Memory B cell (primary cell): ENCODE measurements at regions not wholly inside any gene's neighbourhood (a gene's known extent, or its start where the extent isn't known, plus 50 kb on each side); places are given as distances from the start of the nearest gene placed in this dataset.
"Not testable (repeated sequence)": the region's sequence is repeated elsewhere in the genome, so short reads cannot be mapped to it uniquely, and the experiment has no call there.

ENCODE experiments used
- ATAC-seq: fragments of 150-1000 bp; cut with Tn5 transposase; 2 replicates; pipeline ENCODE4 v1.10.0; 2021; ENCODE audit warnings: low read depth, mild to moderate bottlenecking, moderate library complexity
- DNase-seq, 2 donors: peaks; one replicate each; pipeline ENCODE4 v3.0.0; 2022; ENCODE audit warnings: low spot score in 2 of 2
- H3K27ac Mint-ChIP-seq: one replicate; pipeline ENCODE4 v1.8.0; 2022; ENCODE audit warnings: mild to moderate bottlenecking, moderate library complexity, mixed read lengths
- H3K27me3 Mint-ChIP-seq: one replicate; pipeline ENCODE4 v1.8.0; 2022; ENCODE audit warnings: mixed read lengths
- H3K36me3 Mint-ChIP-seq: one replicate; pipeline ENCODE4 v1.8.0; 2022; ENCODE audit warnings: mild to moderate bottlenecking, mixed read lengths
- H3K4me1 Mint-ChIP-seq: one replicate; pipeline ENCODE4 v1.8.0; 2022; ENCODE audit warnings: mixed read lengths
- H3K4me3 Mint-ChIP-seq: one replicate; pipeline ENCODE4 v1.8.0; 2022; ENCODE audit warnings: mild to moderate bottlenecking, moderate library complexity, mixed read lengths
- H3K9me3 Mint-ChIP-seq: one replicate; pipeline ENCODE4 v1.8.0; 2022; ENCODE audit warnings: mixed read lengths

DNA sequence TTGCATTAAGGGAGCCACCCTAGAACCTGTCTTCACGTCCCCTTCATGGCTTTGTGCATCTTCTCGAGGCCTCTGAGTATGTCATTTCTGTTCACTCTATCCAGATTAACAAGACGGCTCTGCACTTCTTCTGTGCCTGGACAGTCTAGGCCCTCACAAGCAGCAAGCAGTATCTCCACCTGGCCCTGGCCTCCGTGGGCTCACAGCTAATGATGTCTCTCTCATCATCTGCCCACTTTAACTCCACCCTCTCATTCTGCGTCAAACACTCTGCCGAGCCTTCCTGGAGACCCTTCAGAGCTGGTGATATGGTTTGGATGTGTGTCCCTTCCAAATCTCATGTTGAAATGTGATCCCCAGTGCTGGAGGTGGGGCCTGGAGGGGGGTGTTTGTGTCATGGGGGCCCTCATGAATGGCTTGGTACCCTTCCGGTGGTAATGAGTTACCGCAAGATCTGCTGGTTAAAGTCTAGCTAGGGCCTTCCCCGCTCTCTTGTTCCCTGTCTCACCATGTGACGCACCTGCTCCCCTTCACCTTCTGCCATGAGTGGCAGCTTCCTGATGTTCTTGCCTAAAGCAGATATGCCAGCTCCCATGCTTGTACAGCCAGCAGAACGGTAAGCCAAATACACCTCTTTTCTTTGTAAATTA, 132.5 kb upstream of the ID2 start:
- DNase-seq (no peak), ATAC-seq (no peak)
- Mint-ChIP-seq H3K4me3 (no peak overlapping the region), H3K9me3 (no peaks in the 10 kb centered on the region), H3K27me3 (peaks cover 16% of the 10 kb centered on the region), H3K4me1 (peaks cover 20% of the 10 kb centered on the region), H3K36me3 (no peaks in the 10 kb centered on the region), H3K27ac (no peak overlapping the region)

DNA sequence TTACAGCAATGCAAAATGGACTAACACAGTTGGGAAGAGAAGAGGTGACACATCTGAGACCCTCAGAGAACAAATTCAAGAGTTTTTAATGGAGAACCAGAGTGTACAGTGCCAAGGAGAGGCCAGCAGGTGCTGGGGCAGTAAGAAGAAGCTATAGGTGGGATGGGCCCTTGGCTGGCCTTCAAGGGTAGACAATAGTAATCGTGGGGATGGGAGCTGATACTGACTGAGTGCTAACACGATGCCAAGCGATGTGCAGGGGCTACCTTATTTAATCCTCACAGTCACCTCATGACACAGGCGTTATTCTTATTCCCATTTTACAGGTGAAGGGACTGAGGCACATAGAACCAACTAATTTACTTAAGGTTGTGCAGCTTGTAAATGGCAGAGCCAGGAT, 131.9 kb upstream of the ID2 start:
- Mint-ChIP-seq H3K36me3 (no peaks in the 10 kb centered on the region), H3K4me1 (peaks cover 19% of the 10 kb centered on the region), H3K9me3 (no peaks in the 10 kb centered on the region), H3K27me3 (peaks cover 15% of the 10 kb centered on the region), H3K4me3 (no peak overlapping the region), H3K27ac (no peak overlapping the region)
- DNase-seq: no peak
- no peak for ATAC-seq

DNA sequence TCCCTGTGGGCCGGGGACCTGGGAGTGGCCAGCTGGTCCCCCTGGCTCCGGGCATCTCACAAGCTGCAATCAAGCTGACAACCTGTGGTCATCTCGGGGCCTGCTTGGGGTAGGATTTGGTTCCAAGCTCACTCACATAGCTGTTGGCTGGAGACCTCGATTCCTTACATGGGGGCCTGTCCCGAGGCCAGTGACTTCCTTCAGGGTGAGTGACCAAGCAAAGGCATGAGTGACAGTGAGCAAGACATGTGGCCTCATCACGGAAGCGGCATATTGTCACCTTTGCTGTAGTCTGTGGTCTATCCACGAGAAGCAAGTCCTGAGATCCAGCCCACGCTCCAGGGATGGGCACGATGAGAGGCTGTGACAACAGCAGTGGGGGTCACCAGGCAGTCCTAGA, 131.4 kb upstream of the ID2 start:
- DNase-seq (no peak), ATAC-seq (no peak)
- no peak overlapping the region for H3K4me3 Mint-ChIP-seq
- H3K27me3 Mint-ChIP-seq: peaks cover 15% of the 10 kb centered on the region
- no peaks in the 10 kb centered on the region for H3K9me3 Mint-ChIP-seq
- H3K27ac Mint-ChIP-seq: no peak overlapping the region
- peaks cover 17% of the 10 kb centered on the region for H3K4me1 Mint-ChIP-seq
- no peaks in the 10 kb centered on the region for H3K36me3 Mint-ChIP-seq

DNA sequence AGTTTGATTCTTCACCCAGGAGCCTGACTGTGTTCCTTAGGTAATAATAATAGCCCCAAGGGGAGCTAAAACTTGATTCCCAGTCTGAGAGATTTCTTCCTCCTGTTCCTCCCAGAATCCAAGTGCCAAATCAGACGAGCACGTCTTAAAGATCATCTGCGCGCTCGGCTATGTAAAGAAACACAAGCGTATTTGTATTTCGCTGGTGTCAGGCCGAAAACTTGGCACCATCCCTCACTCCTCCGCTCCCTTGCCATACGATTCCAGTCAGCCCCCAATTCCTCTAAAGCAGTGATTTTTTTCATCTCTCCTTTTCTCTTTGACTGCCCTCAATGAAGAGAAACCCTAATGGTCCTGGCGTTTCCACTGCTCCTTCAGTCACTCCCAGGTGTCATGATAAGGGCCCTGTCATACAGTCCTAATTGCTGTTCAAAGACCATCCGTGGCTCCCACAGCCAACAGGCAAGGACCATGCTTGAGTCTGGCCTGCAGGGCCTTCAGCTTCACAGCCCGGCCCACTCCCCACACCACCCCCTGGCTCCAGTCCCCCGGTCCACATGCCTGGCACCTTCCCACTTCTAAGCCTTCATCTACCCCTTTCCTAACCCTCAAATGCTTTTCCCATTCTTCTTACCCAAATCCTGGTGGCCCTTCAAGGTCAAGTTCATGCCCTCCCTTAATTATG, 130.8 kb upstream of the ID2 start:
- peaks cover 17% of the 10 kb centered on the region for H3K4me1 Mint-ChIP-seq
- peak overlapping the region; percentile 6 for H3K27ac Mint-ChIP-seq
- ATAC-seq (no peak), DNase-seq (no peak)
- H3K27me3 Mint-ChIP-seq: peaks cover 15% of the 10 kb centered on the region
- H3K36me3 Mint-ChIP-seq: no peaks in the 10 kb centered on the region
- H3K4me3 Mint-ChIP-seq: no peak overlapping the region
- no peaks in the 10 kb centered on the region for H3K9me3 Mint-ChIP-seq

DNA sequence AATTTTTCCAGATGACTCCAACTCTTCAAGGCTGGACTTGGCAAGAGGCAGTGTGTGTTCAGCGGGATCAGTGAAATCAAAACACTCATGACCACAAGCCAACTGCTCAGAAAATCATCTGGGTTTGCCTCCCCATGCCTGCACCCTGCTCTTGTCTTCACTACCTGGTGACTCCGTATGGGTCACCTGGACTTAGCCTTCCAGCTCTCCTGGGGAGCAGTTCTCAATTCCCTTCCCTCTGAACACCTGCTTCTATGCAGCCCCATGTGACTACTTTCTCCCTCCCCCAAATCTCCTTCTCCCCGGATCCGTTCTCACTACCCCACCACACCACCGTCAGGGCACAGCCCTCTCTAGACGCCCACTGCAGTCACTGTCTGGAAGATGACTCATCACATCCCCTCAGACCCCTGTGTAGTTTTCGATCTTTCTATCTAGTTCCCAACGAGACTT, 130.2 kb upstream of the ID2 start:
- no peaks in the 10 kb centered on the region for H3K36me3 Mint-ChIP-seq
- DNase-seq: no peak
- H3K27ac Mint-ChIP-seq: peak overlapping the region; percentile 6
- peaks cover 17% of the 10 kb centered on the region for H3K4me1 Mint-ChIP-seq
- peaks cover 15% of the 10 kb centered on the region for H3K27me3 Mint-ChIP-seq
- ATAC-seq: peak; percentile 23
- no peak overlapping the region for H3K4me3 Mint-ChIP-seq
- H3K9me3 Mint-ChIP-seq: no peaks in the 10 kb centered on the region

DNA sequence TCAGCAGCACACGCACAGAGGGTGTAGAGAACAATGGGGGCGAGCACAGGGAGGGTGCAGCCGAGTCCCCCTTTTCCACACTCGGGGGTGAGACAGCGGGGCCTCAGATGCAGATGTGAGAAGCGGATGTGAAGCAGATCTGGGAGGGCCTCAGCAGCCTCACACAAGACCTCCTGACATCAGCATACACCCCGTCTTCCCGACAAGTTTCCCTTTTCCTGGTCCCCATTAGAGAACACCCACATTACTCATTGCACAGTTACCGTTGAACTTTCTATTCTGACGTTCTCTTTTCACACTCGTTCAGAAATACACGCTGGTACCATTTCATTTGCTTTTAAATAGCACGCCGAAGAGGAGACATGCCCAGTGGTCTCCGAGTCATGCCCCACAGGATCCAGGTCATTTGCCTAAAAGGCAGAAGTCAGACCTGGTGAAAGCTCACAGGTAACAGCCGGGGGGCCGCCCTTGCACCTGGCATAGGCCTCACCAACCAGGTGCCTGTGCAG, 129.5 kb upstream of the ID2 start:
- Mint-ChIP-seq H3K4me1 (peaks cover 13% of the 10 kb centered on the region), H3K27me3 (peaks cover 11% of the 10 kb centered on the region), H3K9me3 (no peaks in the 10 kb centered on the region), H3K4me3 (peak overlapping the region; percentile 73), H3K36me3 (no peaks in the 10 kb centered on the region), H3K27ac (peak overlapping the region; percentile 6)
- ATAC-seq (peak; percentile 90), DNase-seq (no peak)

DNA sequence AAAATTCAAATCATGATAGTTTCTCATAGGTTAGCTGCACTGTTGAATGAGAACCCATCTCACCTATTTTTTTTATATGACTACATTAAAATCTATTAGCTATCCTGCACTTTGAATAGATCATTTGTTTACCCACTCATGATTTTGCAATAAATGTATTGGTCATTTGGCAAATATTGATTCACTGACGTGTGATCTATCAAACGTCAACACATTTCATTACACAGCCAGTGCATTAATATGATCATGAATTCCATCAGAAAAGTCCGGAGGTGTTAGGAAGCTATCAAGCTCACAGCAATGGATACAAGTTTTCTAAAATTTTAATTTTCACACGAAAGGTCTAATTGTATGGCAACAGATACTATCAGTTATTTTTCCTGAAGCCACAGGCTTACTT, 128.2 kb upstream of the ID2 start:
- DNase-seq (no peak), ATAC-seq (no peak)
- Mint-ChIP-seq H3K27me3 (peaks cover 6% of the 10 kb centered on the region), H3K36me3 (peaks cover 2% of the 10 kb centered on the region), H3K4me3 (no peak overlapping the region), H3K27ac (no peak overlapping the region), H3K9me3 (peaks cover 2% of the 10 kb centered on the region), H3K4me1 (peaks cover 13% of the 10 kb centered on the region)

DNA sequence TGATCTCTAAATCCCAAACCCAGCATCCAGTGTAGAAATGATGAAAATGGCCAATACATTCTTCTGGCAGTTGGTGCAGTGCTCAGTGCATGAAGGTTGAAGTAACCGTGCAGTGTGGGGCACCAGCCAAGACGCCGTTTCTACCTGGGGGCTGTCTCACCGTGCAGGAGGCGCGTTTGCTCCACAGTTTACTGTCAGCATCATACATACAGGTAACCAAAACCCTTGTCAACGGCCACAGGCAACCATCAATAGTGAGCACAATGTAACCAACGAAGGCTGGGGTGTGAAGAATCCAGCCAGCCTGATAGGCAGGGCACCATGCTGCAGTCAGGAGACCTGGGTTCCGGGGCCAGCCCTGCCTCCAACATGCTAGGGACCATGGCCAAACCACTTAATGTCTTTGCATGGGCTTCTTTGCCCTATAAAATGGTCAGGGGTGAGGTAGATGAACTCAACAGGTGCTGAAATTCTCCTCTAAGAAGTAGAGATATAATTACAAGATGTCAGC, 127.5 kb upstream of the ID2 start:
- Mint-ChIP-seq H3K36me3 (peaks cover 2% of the 10 kb centered on the region), H3K4me3 (no peak overlapping the region), H3K27me3 (peaks cover 4% of the 10 kb centered on the region), H3K9me3 (peaks cover 7% of the 10 kb centered on the region), H3K4me1 (peaks cover 13% of the 10 kb centered on the region), H3K27ac (no peak overlapping the region)
- ATAC-seq (no peak), DNase-seq (no peak)

DNA sequence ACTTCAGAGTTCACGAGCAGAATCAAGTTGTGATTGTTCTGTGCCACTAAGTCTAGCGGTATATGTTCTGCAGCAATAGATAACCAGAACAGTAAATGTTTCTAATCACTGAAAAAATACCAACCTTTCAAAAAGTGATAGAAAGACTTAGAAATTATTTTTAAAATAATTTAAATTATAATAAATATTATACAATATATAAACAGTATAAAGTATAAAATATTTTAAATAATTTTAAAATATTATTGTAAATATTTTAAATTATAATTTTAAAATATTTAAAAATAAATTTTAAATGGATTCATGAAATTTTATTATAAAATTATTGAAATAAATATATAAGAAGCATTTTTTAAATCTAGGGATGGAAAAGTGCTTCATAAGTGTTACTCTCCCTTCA, 126.3 kb upstream of the ID2 start:
- DNase-seq: no peak

DNA sequence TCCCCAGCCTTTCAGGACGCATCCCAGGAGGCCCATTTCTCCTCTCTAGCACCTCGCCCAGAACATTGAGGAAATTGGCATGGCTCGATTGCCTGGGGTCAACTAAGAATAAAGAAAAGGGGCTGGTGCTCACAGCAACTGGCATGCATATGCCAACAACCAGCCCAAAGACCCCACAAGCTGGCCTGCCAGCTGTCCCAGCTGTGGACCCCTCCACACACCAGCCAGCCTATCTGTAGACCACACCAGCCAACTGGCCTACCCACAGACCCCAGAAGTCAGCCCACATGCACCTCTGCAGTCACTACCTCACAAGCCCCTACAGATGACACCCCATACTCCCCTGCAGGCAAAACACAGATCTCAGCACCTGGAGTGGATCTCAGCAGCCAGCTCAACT, 123.8 kb upstream of the ID2 start:
- no peak for DNase-seq
- Mint-ChIP-seq H3K27ac (no peak overlapping the region), H3K36me3 (peaks cover 2% of the 10 kb centered on the region), H3K4me3 (no peak overlapping the region), H3K9me3 (peaks cover 16% of the 10 kb centered on the region), H3K4me1 (no peaks in the 10 kb centered on the region), H3K27me3 (peaks cover 2% of the 10 kb centered on the region)
- no peak for ATAC-seq

More for the DNA sequence above, 126.3 kb upstream of the ID2 start:
- no peak overlapping the region for H3K4me3 Mint-ChIP-seq
- peaks cover 4% of the 10 kb centered on the region for H3K27me3 Mint-ChIP-seq
- peaks cover 2% of the 10 kb centered on the region for H3K36me3 Mint-ChIP-seq
- H3K9me3 Mint-ChIP-seq: peaks cover 10% of the 10 kb centered on the region
- H3K27ac Mint-ChIP-seq: no peak overlapping the region
- H3K4me1 Mint-ChIP-seq: peaks cover 13% of the 10 kb centered on the region
- ATAC-seq: no peak

DNA sequence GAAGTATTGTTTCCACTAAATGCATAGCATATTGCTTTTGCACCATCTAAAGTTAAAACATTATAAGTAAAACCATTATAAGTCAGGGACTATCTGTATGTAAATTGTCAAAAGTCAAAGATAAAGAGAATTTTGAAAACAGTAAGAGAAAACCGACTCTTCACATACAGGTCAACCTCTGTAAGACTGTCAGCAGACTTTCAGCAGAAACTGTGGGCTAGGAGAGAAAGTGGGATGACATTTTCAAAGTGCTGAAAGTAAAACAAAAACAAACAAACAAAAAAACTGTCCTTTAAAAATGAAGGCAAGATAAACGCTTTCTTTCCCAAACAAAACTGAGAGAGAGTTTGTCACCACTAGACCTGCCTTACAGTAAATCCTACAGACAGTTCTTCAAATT, 122.9 kb upstream of the ID2 start:
- Mint-ChIP-seq H3K27me3 (peaks cover 2% of the 10 kb centered on the region), H3K27ac (no peak overlapping the region), H3K9me3 (peaks cover 16% of the 10 kb centered on the region), H3K4me3 (no peak overlapping the region), H3K4me1 (no peaks in the 10 kb centered on the region), H3K36me3 (peaks cover 2% of the 10 kb centered on the region)
- DNase-seq (no peak), ATAC-seq (no peak)

DNA sequence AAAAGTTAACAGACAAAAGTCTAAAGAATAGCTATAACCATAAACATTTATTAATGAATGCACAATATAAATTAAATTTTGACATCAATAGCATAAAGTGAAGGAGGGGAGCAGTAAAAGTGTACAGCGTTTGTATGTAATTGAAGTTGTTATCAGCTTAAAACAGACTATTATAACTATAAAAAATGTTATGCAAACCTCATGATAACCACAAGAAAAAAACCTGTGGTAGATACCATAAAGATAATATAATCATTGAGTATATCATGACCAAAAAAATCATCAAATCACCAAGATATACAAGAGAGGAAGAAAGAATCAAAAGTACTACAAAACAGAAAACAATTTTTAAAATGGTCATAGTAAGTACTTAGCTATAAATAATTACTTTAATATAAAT, 122.1 kb upstream of the ID2 start:
- peaks cover 16% of the 10 kb centered on the region for H3K9me3 Mint-ChIP-seq
- H3K27me3 Mint-ChIP-seq: peaks cover 2% of the 10 kb centered on the region
- H3K4me3 Mint-ChIP-seq: no peak overlapping the region
- H3K27ac Mint-ChIP-seq: no peak overlapping the region
- peaks cover 2% of the 10 kb centered on the region for H3K36me3 Mint-ChIP-seq
- no peaks in the 10 kb centered on the region for H3K4me1 Mint-ChIP-seq
- DNase-seq (no peak), ATAC-seq (no peak)

DNA sequence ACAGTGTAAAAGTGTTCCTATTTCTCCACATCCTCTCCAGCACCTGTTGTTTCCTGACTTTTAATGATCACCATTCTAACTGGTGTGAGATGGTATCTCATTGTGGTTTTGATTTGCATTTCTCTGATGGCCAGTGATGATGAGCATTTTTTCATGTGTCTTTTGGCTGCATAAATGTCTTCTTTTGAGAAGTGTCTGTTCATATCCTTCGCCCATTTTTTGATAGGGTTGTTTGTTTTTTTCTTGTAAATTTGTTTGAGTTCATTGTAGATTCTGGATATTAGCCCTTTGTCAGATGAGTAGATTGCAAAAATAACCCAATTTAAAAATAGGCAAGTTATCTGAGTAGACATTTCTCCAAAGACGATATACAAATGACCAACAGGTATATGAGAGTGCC, 120.2 kb upstream of the ID2 start:
- not testable (repeated sequence) for ATAC-seq, H3K27me3 Mint-ChIP-seq, DNase-seq, H3K36me3 Mint-ChIP-seq, H3K4me3 Mint-ChIP-seq, H3K4me1 Mint-ChIP-seq, H3K27ac Mint-ChIP-seq
- H3K9me3 Mint-ChIP-seq: peaks cover 16% of the 10 kb centered on the region

DNA sequence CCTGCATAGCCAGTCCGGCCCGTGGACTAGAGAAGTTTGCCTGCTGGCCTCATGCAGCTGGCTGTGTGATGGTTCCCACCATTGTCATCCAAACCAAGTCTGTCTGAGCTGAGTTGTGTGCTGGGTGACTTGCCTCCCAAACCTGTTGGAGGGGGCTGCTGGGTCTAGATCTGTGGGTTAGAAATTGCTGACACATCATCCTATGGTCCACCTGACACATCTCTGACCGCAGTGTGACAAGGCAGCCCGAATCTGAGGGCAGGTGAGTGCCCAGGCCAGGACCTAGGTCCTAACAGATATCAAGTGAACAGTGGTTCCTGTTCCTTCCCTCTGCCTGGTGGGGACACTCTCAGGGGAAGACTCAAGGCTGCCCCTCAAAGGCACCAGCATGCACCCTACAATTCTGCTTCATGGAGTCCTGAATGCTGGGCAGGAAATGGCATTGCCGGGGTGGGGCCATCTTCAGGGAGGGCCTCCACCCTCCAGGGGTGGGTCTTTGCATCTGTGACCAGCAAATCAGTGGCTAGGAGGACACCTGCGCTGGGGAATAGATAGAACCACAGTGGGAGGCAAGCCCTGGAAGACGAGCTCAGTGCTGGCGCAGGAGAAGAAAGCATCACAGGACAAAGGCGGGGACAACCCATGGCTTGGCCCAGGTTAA, 117.9 kb upstream of the ID2 start:
- Mint-ChIP-seq H3K9me3 (peaks cover 13% of the 10 kb centered on the region), H3K4me1 (no peaks in the 10 kb centered on the region), H3K4me3 (no peak overlapping the region), H3K27ac (no peak overlapping the region), H3K36me3 (no peaks in the 10 kb centered on the region), H3K27me3 (peaks cover 8% of the 10 kb centered on the region)
- DNase-seq: no peak
- ATAC-seq: no peak
